HG03575 (cell line): ENCODE measurements at regions not wholly inside any gene's neighbourhood (a gene's known extent, or its start where the extent isn't known, plus 50 kb on each side); places are given as distances from the start of the nearest gene placed in this dataset.

Source experiments
- ATAC-seq: cut with Tn5 transposase; IDR thresholded peaks from one replicate; pipeline ENCODE4 v1.9.1; 2021; ENCODE audit not compliant: unreplicated experiment, insufficient number of reproducible peaks, low FRiP score; ENCODE audit errors: extremely low read depth

DNA sequence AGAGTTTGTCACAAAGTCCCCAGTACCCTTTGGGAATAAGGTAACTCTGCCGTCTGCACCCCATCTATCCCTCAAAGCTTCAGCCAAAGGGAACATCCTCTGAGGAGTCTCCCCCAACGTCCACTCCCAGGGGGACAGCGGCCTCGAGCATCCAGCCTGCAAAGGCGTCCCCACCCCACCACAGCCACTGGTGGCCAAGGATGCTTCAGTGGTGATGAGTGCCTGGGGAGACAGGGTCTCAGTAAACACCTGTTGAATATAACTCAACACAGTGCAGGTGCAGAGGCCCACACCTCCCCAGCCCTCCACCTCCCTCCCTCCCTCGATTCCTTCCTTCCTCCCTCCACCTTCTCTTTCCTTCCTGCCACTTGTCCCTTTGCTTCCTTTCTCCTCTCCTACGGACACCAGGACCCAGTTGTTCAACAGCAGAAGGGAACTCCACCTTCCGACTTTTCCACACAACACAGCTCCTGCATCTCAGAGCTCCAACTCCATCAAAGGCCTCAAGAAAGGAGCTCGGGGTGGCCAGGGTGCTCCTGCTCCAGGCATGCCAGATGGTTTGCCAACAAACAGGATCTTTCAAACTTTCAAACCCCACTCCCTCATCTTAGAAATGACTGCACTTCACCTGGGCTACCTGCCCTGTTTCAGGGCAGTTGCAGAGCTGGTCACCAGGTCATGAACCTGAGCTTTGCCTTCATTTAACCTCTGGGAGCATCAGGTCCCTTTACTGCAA lies 87.8 kb upstream of the SNTG2 start:
- no peak for ATAC-seq

DNA sequence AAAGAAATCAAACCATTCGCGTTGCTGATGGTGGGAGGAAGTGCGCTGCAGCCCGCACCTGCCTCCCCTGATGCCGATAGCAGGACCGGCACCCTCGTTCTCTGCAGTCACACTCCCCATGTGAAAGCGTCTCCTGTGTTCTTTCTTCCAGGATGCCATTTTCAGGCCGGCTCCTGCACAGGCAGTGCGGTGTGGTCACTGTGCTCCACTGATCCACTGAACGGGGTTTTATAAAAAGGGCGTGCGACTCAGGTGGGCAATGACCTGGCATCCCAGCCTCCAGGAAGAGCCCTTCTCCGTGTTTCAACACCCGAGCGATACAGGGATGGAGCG lies 88.3 kb upstream of the SNTG2 start:
- no peak for ATAC-seq

DNA sequence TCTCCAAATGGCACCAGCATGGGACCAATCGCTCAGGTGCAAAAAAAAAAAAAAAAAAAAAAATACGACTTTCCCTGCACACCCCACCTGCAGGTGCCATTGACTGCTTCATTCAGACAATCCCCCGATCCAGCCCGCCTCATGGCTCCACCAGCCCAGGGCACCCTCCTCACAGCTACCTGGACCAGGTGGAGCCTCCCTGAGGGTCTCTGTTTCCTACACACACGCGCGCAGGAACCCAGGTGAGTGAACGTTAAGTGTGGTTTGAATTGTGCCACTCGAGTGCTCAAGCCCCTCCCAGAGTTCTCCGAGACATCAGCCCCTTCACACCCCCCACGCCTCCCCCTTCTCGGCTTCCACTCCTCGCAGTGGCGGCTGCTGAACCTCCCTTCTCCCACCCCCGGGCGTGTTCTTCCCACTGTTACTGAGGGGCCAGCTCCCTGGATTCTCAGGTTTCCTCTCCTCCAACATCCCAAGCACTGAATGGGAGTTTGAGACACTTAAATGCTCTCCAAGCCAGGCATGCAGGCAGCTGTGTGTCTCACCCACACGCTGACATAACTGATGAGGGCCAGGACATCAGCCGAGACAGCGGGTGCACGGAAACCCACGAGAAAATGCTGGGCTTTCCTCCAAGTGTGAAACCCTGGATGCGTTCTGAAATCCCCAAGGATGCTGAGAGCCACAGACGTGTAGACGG lies 88.8 kb upstream of the SNTG2 start:
- ATAC-seq = no peak

DNA sequence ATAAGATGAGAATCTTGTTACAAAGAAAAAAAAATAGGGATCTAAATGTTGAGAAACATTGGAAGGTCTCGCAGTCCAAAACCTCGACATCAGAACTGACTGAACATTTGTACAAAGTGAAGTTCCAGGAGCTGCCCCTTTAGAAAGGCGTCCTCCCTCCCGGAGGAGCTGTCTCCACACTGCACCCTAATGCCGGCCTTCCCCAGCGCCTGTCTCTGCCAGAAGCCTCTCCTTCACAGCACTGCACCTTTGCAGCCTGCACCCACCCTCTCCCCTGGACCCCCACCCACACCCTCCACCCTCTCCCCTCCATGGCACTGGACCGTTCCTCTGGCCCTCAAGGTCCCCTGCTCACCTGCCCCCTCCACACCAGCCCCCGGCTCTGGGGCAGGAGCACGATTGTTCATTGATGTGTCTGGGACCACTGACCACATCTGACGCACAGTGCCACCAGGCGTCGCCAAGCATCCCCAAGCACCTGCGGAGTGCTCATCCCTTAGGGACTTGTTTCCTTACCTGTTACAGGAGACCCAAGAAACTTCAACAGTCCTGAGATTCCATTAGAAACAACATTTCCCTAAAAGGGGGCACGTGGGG lies 90.3 kb upstream of the SNTG2 start:
- ATAC-seq = no peak

DNA sequence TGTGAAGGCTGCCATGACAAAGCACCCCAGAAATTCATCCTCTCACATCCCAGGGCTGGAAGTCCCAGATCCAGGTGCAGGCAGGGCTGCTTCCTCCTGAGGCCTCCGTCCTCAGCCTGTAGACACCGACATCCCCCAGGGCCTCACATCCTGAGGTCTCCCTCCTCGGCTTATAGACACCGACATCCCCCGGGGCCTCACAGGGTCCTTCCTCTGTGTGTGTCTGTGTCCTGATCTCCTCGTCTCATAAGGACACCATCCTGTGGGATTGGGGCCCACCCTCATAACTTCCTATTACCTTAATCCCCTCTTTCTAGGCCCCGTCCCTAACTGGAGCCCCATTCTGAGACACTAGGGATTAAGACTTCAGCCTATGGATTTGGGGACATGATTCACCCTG lies 92.0 kb upstream of the SNTG2 start:
- no peak for ATAC-seq

DNA sequence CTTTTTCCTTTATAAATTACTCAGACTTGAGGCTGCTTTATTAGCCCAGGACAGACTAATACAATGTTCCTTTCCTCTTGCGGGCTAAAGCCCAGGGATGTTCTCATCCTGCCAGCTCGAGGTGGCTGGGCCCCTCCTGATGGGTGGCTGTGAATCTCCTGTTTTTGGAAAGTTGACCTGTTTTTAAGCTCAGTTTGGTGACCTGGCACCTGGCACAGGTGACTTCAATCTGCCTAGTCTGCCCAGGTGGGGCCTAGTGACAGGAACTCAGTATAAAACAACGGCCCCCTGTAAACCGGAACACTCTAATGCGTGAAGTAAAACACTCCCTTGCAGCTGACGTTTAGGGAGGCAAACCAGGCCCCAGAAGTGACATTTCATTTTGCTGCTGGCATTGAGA lies 92.7 kb upstream of the SNTG2 start:
- no peak for ATAC-seq

DNA sequence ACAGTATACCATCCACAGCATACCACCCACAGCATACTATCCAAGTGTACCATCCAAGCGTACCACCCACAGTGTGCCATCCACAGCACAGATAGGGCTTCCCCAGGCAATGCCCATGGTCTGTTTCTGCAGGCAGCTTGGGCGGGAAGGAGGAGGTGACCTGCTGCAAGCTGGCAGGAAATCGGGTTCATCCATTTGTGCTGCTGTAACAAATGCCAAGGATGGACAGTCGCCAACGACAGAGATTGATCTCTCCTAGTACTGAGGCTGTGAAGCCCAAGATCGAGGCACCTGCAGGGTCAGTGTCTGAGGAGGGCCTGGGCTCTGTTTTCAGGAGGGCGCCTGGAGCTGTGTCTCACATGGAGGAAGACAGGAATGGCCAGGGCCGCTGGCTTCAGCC lies 93.6 kb upstream of the SNTG2 start:
- ATAC-seq = no peak

DNA sequence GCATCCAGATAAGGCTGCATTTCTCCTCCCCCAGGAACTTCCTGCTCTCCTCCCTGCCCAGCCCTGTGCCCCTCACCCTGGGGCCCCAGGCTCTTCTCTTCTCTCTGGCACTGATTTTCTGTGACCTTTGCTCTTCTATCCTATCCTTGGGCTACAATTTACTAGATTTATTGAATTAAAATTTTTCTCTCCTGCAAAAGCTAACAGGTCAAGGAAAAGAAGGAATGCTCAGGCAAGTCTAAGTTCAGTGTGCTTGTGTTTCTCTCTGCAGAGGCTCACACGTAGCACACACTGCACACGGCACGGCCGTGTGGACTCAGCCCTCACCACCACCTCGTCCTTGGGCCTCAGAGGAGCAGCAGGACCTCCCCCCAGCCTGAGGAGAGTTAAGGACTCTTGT lies 94.2 kb upstream of the SNTG2 start:
- no peak for ATAC-seq

DNA sequence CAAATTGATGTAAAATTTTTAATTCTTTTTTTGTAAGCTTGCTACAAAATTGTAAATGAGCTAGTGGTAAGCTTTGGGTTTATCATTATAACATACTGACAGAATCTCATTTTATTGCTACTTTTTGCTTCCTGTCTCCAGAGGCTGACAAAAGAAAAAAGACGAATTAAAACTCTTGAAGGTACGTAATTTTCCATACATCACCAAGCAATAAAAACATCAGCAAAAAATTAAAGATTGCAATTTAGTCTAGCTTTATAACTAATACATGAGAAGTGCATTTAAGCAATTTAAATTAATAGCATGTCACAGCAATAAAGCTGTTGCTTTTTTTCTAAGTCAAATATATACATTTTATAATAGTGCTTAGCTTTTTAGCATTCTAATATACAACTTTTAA lies 94.6 kb upstream of the SNTG2 start:
- no peak for ATAC-seq

DNA sequence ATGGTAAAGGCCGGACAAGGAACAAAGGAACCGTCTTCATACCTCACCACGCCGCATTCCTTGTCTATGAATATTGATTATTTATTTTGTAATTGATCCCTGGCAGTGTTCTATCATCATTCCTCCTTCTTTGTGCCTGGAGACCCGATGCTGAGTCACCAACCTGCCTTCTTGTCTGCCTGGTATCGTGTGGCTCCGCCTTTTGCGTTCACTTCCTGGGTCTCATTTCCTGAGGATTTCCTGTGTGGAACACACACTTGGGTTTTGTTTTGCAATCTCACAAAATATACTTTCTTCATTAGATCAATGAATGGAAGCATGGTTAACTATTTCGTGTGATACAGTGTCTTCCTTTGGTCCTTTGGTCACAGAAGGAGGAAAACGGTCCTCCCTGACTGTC lies 95.5 kb upstream of the SNTG2 start:
- ATAC-seq = no peak

DNA sequence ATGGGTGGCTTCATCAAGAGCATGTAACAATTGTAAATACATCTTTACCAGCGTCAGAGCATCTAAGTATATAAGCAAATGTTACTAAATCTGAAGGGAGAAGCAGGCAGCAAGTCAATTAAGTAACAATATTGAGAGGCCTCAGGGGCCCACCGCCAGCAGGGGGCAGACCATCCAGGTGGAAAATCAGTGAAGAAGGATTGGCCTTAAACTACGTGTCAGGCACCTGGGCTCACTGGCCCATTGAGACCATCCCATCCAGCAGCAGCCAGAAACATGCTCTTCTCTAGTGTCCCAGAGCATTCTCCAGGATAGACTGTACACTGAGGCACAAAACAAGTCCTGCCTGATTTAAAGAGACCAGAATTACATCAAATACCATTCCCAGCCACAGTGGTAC lies 96.2 kb upstream of the SNTG2 start:
- ATAC-seq = no peak

DNA sequence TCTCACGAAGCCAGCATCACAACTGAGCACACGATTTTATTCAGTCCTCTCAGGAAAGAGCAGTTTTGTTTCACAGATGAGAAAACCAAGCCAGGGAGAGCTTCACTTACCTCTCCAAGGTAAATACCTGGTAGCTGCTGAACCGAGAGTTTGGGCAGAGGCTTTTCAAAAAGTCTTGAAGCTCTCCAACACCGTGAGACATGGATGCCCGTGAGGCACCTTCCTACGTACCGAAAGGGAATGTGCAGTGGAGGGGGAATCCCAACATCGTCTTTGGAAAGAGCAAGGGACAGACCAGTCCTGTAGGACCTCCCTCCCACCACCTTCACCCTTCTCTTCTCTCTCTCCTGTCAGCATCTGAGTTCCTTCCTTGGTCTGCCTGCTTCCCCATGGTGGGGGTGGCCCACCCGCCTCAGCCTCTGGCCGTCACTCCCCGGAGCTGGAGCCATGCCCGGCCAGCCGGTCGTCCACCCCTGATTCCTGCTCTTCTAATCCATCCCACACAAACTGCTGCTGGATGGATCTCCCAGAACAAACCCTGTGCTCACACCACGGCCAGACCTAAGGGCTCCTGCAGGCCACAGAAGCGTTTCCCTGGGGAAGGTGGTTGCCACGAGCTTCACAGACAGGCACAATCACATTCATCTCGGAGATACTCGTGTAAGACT lies 97.3 kb upstream of the SNTG2 start:
- no peak for ATAC-seq

DNA sequence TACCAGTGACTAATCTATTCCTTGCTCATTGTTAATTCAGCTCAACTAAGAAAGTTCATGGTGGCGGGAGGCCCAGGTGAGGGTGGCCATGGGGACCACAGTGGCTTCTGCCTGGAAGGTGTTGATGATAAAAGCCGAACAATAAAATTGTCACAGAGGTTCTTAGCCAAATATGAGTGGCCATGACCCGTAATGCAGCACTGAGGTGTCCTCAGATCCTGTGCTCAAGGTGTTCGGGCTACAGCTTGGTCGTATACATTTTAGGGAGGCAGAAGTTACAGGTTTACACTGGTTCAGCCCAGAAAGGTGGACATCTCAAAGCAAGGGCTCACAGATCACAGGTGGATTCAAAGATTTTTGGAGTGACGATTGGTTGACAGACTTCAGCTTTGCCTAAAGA lies 98.5 kb upstream of the SNTG2 start:
- ATAC-seq = no peak

DNA sequence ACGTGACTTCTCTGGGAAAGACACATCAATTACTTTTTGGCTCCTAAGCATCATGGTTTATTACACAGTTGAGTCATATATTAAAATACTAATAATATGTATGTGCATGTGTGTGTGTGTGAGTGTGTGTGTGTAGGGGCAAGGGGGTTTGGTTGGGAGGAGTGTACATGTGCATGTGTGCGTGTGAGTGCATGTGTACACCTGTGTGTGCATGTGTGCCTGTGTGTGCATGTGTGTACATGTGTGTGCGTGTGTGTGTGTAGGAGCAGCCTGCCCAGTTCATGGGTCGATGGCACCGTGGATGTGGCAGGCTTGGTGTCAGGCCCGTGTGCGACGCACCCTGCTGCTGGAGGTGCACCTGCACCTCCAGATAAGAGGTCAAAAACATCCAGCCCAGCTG lies 99.0 kb upstream of the SNTG2 start:
- ATAC-seq = no peak

DNA sequence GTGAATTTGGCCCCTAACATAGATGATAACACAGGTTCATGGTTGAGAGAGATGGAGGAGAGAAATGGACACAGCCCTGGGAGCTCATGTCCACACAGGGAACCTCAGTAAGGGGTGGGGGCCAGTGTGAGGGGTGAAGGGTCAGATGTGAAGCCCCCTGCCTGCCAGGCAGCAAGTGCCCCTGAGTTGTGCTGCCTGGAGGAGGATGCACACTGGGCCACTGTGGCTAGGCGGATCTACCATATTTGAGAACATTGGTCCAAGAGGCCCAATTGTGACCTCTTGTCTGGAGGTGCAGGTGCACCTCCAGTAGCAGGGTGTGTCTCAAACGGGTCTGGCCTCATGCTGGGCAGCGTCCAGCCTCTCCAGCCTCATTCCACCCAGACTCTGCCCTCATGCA lies 99.6 kb upstream of the SNTG2 start:
- no peak for ATAC-seq

DNA sequence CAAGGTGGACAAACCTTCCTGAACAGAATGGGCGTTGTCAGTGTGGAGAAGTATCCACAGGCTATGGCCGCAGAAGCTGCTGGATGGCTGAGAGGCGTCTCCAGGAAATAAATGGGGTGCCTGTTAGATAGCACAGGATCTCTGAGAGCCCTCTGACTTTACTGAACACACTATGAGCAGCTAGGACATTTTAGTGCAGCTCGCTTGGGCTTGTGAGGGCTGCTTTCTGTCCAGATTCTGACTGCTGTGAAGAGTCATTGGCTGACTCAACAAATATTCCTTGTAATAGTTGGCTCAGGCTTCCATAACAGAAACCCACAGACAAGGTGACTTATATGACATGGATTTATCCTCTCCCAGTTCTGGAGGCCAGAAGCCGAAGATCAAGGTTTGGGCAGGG lies 100.2 kb upstream of the SNTG2 start:
- no peak for ATAC-seq

DNA sequence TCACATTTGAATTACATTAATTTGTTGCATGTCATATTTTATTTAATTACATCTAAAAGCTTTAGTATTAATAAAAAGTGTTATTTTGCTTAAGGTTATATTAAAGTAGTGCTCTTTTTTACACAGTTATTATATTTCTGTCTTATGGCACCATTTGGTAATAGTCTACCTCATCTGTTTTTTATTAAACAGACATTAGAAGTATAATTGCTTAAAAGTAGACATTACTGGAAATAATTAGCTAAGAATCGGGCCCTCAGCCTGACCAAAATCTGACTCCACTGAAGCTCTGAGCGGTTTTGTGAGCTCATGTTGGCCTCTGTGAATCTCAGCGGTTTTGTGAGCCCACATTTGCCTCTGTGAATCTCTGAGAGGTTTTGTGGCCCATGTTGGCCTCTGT lies 102.5 kb upstream of the SNTG2 start:
- ATAC-seq = no peak

DNA sequence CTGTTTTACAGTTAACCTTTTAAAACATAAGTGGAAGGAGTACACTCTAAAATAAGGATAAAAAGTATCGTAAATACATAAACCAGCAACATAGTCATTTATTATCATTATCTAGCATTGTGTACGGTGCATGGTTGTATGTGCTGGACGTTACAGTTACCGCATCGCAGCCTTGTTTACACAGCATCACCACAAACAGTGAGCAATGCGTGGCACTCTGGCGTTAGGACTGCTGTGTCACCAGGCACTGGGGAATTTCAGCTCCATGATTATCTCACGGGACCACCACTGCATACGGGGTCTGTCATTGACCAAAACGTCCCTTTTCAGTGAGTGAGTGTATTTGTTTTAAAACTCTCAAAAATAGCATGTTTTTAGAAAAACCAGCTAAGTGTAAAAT lies 103.0 kb upstream of the SNTG2 start:
- no peak for ATAC-seq

DNA sequence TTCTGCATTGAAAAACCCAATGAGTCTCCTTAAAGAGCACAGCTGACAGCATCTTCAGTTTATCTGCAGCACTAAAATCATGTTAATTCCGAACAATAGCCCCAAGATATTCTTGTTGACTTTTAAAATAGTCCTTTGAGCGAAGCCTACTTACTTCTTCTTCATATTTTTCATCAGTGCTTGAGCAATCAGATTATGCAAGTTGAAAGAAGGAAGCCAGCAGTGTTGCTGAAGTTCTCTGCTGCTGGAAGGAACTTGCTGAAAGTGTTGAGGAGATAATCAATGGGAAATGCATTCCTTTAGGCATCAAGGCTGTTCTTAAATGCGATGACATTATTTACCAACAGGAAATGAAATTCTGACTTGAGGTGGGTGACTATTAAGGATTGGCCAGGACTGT lies 105.9 kb upstream of the SNTG2 start:
- no peak for ATAC-seq

DNA sequence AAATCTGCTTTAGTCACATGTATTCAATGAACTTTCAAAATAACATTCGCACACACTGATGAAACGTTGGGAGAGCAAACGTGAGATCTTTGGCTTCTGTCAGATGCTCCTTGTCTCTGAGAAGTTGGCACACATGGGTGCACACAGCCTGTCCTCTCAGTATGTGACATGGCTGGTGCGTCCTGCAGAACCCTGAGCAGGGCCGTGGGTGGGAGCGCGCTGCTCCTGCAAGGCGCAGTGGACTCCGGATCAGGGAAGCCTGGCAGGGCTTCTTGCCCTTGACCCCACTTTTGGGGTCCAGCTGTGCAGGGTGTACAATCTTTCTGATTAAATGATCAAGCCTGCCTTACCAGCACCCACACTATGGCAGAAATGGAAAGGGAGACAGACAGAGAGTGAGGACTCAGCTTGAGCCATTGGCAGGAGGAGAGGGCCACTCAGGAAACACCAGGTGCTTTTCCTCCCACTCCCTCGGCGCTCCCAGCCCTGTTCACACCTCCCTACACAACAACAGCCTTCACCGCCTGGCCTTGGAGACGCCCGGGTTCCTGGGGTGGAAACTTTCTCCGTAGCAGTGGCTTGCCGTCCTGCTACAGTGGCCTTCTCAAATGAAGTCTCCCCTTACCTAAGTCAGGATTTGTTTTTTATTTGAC lies 108.4 kb upstream of the SNTG2 start:
- no peak for ATAC-seq
